NCI-H2196 treated with DMSO at 0.1 percent for 48 hours (cell line): ENCODE measurements at regions not wholly inside any gene's neighbourhood (a gene's known extent, or its start where the extent isn't known, plus 50 kb on each side); places are given as distances from the start of the nearest gene placed in this dataset.

Experiments
- DNase-seq: peaks from one replicate; lab custom pipeline; 2025; ENCODE audit not compliant: unreplicated experiment; lab: John Stamatoyannopoulos, UW

GRCh38 chr20:57902473-57902872 lies 192.7 kb upstream of the PMEPA1 start:
- DNase-seq = no peak

DNA sequence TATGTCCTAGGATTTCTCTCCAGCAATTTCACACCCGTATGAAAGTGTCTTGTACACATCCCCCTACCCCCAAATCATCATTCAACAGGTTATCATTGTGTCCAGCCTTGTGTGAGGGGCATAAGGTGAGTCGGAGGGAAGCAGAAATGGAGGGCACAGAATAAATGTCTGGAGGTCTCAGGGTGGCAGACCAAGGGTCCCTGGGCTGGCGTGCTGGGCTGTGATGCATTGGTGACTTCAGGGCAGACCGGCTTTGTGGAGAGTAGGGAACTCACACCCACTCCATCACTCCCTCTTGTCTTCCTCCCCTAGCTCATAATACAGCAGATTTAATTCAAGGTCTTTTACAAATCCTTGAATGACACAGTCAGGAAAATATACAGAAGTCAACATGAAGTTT lies 191.7 kb upstream of the PMEPA1 start:
- DNase-seq = no peak

DNA sequence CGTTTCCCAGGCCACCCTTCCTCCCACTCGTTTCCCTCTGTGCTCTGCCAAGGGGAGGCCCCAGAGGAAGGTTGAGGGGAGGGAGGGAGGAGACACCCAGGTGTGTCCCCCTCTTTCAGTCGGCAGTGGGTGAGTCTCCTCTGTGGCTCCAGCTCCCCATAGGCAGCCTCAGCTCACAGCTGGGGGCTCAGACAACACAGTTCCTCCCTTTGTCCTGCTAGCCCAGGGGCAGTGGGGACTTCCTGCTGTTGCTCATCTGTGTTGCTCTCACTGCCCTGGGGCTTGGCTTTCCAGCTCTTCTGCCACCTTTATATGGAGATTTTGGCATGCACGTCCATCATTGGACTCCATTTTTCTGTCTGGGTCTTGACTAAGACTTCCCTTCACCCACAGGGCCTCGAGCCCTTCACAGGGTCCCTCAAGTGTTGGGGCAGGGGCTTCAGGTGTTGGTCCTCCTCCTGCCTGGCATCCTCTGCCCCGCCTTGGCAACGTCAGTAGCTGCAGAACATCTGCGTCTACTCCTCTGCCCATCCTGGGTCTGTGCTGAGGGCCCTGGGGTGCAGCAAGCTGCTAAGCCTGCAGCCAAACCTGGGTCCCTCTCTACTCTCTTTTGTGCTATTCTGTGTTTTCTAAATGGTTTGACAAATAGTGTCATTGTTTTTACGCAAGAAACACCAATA lies 190.6 kb upstream of the PMEPA1 start:
- DNase-seq = no peak

GRCh38 chr20:57899554-57899953 lies 189.7 kb upstream of the PMEPA1 start:
- DNase-seq = no peak

- DNase-seq = no peak
These were observed 188.5 kb upstream of the PMEPA1 start for GRCh38 chr20:57898332-57898731.

- no peak for DNase-seq
These were observed 188.1 kb upstream of the PMEPA1 start for GRCh38 chr20:57897891-57898290.

- no peak for DNase-seq
These were observed 187.5 kb upstream of the PMEPA1 start for GRCh38 chr20:57897156-57897874.

DNA sequence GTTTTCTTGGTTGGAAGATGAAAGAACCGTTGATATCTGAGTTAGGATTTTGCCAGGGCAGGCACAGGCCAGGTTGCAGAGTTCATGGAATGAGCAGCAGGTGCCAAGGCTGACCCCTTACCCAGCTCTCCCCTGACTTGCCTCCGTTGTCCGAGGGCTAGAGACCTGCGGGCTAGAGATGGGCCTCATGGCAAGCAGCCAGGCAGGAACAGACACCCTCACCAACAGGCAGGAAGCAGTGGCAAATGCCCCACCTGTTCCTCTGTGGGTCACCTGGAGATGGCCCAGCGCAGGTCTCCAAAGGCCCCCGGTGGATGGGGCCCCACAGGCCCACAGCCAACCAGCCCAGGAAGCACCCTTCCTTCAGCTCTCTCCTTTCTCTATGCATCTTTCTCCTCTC lies 186.7 kb upstream of the PMEPA1 start:
- DNase-seq = no peak

DNA sequence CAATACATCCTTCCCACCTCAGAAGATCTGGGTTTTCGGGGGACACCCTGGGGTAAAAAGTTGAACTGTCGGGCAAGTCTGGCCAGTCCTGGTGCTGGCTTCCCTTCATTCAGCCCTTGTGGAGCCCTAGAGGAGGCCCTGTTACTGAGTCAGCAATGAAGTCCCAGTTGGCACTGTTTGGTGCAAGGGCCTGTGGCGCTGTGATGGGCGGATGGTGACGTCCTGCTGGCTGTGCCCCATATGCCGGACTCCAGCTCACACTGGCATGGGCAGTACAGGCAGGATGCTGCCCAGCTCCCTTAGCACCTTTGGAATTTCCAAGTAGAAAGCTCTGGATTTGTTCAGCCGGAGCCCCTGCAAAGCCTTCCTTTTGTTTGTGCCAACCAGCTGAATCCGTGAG lies 186.2 kb upstream of the PMEPA1 start:
- DNase-seq = no peak

DNA sequence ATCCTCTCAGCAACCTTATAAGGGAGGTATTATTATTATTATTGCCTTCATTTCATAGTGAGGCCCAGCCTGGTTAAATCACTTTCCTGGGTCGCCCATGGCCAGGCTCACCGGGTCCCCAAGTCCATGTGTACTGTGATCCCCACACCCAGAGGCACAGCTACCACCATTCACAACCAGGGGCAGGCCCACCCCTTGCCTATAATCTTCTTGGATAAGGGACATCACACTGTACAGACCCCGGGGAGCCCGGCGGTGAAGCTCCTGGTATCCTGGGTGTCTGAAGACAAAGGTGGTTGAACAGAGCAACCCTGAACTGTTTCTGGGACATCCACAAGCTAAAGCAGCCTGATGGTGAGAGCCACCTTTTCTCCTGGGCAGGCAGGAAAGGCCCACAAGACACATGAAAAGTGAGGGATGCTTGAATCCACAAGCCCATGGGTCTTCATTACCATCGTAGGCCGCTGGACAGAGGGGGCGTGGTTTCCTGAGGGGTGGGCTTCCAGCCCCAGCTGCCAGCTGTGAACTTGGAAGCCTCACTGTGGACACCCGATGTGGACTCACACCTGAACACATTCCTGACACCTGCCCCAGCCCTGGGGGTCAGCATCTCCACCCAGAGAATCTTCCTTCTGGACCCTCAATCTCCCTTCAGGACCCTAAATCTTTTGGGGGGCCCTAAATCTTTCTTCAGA lies 185.5 kb upstream of the PMEPA1 start:
- DNase-seq = no peak

- DNase-seq = no peak
These were observed 184.7 kb upstream of the PMEPA1 start for GRCh38 chr20:57894522-57894921.

- DNase-seq = no peak
These were observed 184.3 kb upstream of the PMEPA1 start for GRCh38 chr20:57894096-57894495.

DNA sequence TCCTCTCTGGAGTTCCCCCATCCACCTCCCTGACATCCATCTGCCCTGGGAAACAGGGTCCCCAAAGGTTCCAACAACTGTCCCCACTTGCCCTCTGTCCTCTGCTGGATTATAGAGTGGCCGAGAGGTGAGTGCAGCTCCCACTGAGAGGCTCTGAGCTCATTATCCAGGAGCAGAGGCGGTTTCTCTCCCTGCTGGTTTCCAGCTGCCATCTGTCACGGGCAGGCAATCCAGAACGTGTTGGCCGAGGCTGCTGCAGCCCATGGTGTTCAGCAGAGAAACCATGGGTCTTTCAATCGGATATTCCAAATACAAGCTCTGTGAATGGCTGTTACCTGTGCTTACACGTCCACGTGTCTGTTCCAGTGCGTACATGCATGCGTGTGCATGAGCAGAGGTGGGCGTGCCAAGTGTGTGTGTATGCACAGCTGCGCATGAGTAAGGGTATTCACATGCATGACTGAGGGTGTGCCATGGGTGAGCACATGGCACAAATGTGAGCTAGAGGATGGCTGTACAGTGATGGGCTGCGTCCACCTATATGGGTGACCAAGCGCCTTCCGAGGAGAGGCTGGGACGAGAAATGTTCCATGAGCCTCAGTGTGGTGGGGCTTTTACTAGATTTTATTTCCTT lies 183.7 kb upstream of the PMEPA1 start:
- DNase-seq = no peak

DNA sequence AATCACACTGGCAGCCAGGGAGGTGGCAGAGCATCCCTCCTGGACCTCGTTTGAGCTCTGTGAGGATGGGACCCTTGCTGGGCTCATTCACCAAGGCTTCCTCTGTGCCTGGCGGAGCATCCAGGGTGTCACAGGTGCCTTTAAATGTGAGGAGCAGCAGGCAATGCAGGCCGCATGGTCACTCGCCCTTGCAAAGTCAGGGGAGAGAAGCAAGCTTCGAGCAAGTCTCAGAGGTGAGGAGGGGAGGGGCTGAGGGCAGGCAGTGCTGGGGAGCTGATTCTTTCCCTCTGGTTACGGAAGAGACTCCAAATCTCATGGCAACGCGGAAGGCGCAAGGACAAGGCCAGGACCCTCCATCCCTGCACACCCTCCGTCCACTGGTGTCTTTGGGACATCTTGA lies 182.7 kb upstream of the PMEPA1 start:
- DNase-seq = no peak

GRCh38 chr20:57891014-57891413 lies 181.2 kb upstream of the PMEPA1 start:
- DNase-seq = no peak

DNA sequence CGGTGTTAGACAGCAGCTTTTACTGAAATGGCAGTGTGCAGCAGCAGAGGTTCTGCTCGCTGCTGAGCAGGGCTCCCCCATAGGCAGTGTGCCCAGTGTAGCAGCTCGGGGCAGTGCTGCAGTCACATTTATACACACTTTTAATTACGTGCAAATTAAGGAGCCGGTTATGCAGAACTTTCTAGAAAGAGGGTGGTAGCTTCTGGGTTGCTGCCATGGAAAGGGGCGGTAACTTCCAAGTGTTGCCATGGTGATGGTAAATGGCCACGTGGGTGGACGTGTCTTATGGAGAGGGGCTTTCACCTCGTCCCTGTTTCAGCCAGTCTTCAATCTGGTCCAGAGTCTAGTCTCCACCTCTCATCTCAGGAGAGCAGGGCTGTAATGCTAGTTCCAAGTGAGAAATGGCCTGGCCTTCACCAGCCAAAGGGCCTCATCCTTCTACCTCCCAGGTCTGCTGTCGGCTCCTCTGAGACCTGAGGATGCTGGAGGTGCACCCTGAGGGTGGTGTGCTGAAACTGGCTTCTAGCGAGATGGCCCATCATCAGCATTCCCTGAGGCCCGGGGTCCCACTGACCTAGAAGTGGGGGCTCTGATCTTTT lies 180.5 kb upstream of the PMEPA1 start:
- no peak for DNase-seq

- DNase-seq = no peak
These were observed 178.8 kb upstream of the PMEPA1 start for GRCh38 chr20:57888591-57888990.

DNA sequence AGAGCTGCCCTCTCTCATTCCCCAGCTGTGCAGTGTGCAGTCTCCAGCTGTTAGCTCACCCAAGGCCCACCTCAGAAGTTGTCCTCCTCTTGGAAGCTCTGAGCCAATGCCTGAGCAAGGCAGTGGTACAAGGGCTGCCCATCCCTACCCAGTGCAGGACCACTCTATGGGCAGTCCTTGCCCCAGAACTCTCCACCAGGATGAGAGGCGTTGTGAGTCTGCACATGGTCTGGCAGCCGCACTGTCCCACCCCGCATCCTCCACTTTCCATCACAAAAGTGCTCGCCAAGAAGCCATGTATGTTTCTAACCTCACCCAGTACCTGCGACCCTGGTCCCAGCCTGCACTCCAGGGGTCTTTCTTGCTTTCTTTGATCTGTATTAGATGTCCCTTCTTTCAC lies 175.1 kb upstream of the PMEPA1 start:
- no peak for DNase-seq

GRCh38 chr20:57883761-57884160 lies 173.9 kb upstream of the PMEPA1 start:
- DNase-seq = no peak

- no peak for DNase-seq
These were observed 173.4 kb upstream of the PMEPA1 start for GRCh38 chr20:57883224-57883623.

DNA sequence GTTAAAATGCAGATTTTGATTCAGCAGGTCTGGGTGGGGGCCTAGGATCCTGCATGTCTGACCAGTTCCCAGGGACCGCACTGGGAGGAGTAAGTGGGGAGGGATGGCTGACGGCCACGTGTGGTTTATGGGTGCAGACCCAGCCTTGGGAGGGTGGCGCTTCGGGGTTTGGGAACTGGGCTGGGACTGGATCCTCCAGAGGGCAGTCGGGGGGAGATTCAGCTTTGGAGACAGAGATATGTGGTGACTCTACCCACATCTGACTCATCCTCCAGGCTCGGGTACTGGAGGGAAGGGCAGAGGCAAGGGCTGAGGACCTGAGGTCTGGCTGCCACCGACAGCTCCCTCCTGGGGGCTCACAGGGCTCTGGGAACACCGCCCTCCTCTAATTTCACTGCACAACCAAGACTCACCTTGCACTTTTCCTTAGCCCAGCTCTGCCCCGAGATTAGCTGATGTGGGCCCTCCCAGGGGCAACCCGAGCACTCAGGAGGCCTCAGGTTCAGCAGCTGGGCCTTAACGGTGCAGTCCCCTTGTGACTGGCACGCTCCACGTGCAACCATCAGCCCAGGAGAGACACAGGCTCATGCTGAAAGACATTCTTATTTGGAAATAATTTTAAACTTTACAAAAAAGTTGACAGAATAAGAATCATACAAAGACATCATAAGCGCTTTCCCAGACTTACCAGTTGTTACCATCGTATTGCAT lies 172.8 kb upstream of the PMEPA1 start:
- DNase-seq = no peak
